Activated T-helper 1 cell treated with anti-CD3 and anti-CD28 coated beads, Interleukin-2, amount 50 U/mL, for 16 hours (primary cell): ENCODE measurements at regions not wholly inside any gene's neighbourhood (a gene's known extent, or its start where the extent isn't known, plus 50 kb on each side); places are given as distances from the start of the nearest gene placed in this dataset.
"Not testable (repeated sequence)": the region's sequence is repeated elsewhere in the genome, so short reads cannot be mapped to it uniquely, and the experiment has no call there.

Experiments
- DNase-seq, 2 donors: peaks; one replicate each; pipeline ENCODE4 v3.0.0-alpha.2; 2020; ENCODE audit warnings: low read depth in 1 of 2, low spot score in 1 of 2

DNA sequence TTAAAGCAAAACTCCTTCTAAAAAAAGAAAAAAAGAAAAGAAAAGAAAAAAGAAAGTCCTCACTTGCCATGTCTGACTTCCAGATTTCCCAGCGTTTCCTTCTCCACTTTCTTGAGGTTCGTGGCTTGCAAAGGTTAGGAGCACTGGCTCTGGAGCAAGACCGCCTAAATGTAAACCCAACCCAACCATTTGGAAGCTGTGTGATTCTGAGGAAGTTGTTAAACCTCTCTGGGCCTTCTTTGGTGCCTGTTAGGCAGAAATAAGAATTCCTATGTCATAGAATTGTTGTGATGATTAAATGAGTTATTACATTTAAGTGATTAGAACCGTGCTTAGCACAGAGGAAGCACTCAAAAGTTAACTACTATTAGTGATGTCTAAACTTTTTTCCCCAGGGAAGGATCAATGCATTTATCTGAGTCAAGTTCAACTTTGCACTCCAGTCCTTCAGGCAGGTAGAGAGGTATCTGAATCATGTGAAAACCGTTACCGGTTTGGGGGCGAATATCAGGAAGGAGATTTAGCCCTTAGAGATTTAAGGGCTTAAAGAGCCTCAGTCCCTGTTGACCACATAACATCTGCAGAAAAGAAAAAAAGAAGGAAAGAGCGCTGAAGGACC is 78.3 kb upstream of the HES1 start:
- DNase-seq, result no peak

DNA sequence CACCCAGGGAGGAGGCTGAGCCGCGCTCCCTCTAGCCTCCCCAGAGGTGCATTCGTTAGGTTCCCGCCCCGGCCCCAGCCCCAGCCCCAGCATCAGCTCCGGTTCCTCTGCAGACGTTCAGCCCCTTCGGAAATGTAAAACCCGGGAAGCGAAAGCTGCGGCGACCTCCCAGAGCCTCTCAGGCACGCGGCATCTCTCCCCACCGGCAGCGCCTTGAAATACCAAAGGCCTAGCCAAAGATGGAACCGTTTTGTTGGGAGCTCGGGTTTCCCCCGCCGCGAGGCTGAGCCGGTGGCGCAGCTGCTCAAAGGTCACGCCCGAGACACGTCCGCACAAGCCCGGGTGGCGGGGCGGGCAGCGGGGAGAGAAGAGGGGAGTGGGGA is 77.8 kb upstream of the HES1 start:
- DNase-seq, result no peak

DNA sequence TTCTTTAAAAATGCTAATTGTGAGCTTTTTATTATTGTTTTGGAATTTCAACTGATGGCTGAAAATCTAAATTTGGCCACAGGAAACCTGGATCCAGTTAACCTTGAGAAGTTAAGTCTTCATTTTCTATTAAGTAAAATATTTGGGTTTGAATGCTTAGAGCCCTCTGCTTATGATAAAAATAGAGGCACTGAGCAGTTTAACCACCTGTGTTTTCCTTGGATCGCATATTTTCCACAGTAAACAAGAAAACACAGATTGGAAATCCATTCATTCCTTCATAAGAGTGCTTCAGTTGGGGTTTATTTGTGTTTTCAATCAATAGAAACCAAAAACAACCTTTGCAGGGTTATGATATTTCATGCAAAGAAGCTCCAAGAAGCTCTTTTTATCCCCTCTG is 77.2 kb upstream of the HES1 start:
- DNase-seq, result no peak

DNA sequence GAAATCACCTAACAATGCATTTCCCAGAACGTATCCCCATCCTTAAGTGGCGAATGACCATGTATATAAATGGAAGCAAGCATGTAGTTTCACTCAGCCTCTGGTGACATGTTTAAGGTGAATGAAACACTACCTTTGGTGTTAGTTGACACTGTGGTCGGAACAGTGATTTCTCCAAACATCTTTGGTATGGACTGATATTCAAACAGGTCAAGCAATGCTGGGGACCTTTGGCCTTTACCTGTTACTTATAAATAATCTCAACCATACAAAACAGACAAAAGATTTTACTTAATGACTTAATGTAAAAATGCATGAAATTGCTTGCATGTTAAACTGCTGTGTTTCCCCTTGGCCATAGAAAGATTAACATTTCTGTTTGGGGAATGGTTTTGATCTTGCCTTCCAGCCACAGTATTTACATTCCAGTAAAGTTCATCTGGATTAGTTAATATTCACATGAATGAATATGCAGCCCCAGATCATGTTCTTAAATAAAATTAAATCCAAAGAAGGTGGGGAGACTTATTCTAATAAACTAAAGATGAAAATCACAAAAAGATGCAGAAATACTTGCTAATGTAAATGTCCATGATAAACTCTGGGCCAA is 74.4 kb upstream of the HES1 start:
- DNase-seq, result no peak

DNA sequence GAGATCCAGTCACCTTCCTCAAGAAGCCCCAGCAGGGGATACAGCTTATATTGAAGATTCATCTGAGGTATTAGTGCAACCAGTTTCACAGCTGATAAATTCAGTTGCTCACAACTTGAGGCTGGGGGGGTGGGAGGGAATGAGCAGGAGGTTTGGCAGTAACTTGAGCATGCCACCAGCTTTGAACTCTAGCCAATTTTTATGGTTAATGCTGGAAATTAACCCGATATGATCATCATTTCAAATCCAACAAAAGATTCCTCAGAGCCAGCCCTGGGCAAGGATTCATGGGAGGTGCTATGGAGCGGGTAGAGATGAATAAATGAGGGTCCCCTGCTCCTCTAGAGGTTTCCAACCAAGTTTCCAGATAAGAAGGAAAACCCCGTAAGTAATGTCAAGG is 73.1 kb upstream of the HES1 start:
- DNase-seq, result no peak

DNA sequence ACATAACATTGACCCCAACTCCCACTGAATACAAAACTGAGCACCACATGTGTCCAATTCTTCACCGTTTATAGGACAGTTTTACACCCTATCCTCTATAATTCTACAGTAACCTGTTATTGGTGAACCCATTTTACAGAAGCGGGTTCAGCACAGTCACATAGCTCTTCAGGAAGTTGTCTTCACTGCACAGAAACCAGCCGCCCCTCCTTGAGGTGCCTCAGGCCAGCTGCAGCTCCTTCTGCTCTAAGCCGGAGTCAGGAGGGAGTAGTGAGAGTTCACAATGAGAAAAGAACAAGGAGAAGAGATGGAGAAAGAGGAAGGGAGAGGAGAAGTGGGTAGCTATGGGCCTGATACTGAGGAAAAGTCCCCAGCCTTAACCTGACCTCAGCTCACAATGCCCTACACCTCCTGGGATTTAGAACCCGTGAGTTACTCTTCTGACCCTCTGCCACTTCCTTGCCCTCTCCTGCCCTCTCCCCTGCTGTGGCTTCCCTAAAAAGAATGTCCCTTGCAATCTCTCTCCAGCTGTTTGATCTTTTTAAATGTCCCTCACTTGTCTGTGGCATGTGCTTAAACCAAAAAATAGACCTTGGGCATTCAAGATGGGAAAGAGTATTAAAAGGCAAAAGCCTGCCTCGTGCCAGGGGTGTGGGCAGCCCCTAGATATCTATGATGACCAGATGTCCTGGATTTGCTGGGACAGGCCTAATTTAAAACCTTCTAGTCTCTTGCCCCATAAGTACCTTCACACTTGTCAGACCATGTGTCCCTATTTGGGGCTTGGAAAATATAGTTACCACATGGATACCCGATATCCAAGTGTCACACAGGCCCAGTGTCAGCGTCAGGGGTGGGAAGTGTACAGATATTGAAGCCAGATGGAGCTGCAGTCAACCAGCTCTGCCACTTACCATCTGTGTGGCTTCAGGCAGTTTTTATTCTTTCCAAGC is 71.3 kb upstream of the HES1 start:
- DNase-seq, result no peak

DNA sequence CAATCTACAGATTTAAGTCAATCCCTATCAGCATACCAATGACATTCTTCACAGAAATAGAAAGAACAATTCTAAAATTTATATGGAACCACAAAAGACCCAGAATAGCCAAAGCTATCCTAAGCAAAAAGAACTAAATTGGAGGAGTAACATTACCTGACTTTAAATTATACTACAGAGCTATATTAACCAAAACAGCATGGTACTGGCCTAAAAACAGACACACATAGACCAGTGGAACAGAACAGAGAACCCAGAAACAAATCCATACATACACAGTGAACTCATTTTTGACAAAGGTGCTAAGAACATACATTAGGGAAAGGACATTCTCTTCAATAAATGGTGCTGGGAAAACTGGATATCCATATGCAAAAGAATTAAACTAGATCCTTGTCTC is 68.6 kb upstream of the HES1 start:
- DNase-seq, result not testable (repeated sequence)

DNA sequence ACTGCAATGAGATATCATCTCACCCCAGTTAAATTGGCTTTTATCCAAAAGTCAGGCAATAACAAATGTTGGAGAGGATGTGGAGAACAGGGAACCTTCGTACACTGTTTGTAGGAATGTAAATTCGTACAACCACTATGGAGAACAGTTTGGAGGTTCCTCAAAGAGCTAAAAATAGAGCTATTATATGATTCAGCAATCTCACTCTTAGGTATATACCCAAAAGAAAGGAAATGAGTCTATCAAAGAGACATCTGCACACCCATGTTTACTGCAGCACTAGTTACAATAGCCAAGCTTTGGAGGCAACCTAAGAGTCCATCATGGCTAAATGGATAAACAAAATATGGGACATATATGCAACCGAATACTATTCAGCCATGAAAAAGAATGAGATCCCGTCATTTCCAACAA is 68.0 kb upstream of the HES1 start:
- DNase-seq, result no peak

DNA sequence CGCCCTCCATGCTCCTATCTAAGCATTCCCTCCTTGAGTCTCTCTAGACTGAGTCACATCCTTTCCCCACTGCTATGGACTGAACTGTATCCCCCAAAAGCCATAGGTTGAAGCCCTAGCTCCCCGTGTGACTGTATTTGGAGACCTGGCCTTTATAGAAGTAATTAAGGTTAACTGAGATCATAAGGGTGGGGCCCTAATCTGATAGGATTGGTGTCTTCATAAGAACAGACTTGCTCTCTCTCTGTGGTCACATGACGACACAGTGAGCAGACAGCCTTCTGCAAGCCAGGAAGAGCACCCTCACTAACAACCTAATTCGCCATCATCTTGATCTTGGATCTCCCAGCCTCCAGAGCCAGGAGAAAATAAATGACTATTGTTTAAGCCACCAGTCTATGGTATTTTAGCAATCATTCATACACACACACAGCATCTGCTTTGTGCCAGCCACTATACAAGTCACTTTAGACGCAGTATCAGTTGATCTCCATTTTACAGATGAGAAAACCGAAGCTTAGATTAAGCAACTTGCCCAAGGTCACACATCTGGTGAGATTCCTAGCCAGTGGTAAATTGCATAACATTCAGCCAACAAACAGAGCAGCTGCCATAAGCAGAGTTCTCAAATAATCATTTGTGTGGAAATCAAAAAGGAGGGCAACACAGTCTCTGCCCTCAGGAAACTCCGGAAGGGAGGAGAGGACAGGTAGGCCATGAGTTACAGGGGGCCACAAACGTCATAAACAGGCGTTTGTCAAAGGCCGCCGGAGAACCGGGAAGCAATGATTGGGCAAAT is 66.3 kb upstream of the HES1 start:
- DNase-seq, result no peak

DNA sequence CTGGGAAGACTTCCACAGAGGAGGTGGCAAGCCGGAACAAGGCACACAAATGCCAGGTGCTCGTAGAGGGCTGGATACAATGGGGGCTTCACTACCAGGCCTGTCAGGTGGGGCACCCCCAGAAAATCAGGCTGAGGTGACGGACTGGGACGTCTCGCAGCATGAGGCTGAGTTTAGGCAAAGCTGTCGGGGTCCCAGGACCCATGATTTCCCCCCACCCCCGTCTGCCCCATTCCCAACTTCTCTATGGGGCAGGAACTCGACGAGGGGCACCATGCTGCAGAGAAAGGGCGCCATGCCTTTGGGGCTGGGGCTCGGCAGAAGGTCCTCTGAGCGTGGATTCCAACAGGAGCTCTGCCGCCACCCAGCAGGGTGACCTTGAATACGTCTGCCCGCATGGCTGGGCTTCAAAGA is 65.7 kb upstream of the HES1 start:
- DNase-seq, result no peak

DNA sequence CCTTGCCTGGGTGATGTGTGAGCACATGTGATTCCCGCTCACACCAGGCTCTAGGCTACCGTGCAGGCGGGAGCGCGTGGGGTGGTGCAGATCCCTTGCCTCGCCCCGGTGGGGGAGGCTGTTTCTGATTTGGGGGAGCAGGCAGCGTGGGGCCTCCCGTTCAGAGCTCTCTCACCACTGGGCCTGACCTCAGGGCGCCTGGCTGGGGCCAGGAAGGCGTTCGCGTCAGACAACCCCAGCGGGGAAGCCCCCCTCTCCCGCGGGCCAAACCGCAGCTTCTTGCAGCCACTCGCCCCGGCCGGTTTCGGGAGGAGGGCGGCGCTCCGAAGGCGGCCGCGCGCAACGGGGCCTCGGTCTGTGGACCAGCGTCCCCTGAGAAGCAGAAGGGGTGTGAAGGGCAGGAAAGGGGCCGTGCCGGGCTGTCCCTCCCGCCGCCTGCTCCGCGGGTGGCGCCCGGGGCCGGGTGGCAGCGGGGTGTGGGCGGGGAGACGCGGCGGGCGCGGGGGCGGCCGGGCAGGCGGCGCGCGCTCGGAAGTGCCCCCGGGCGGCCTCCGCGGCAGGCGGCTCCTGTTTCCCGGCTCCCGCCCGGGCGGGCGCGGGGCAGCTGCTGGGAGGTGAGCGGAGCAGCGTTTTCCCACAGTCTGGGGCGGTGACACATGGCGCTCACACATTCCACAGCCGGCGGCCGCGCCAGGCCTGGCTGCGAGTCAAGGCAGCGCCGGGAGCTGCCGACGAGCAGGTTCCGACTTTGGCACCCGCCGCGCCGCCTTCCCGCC is 65.1 kb upstream of the HES1 start:
- DNase-seq, result peak in 1 of 2 donors; percentile 30

DNA sequence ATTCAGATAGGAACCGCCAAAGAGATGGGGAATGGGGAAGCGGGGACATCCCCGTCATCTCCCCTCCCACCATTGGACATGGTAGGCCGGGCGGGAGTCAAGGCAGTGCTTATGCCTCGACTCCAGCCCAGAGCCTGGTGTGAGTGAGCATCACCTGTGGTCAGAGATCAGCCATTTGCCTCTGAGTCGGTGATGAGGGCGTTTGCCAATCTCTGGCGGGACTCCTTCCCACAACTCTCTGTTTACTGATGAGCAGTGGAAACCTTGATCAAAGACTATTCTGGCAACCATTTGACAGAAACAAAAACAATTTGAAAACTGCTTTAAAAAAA is 63.9 kb upstream of the HES1 start:
- DNase-seq, result no peak

DNA sequence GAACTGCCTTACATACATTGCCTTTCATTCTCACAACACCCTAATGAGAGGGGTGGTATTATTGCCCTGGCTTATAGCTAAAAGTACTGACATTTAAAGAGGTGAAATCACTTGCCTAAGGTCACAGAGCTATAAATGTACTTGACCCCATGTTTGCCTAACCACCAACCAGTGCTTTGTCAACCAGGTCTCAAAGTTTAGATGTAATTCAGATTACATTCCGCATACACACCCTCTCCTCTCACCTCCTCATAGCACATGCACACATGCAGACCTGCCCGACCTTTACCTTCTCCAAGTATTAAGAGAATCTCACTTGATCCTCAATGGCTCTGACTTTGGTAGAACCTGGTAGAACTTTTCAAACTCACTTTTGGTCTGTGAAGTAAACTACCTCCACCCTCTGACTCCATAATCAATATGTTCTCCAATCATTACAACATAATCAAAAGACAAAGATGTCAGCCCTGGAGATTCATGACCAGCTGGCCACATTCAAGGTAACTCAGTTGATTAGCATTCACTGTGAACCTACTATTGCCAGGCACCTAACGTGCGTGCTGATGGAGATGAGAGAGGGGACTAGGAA is 63.2 kb upstream of the HES1 start:
- no peak for DNase-seq

DNA sequence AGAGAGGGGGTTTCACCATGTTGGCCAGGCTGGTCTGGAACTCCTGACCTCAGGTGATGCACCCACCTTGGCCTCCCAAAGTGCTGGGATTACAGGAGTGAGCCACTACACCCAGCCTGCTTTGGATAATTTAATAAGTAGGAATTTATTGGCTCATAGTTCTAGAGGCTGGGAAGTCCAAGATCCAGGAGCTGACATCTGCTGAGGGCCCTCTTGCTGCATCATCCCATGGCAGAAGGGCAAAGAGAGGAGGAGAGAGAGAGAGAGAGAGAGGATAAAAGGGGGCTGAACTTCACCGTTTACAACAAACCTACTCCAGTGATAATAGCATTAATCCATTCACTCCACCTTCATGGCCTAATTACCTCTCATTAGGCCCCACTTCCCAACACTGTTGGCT is 62.0 kb upstream of the HES1 start:
- DNase-seq, result no peak

DNA sequence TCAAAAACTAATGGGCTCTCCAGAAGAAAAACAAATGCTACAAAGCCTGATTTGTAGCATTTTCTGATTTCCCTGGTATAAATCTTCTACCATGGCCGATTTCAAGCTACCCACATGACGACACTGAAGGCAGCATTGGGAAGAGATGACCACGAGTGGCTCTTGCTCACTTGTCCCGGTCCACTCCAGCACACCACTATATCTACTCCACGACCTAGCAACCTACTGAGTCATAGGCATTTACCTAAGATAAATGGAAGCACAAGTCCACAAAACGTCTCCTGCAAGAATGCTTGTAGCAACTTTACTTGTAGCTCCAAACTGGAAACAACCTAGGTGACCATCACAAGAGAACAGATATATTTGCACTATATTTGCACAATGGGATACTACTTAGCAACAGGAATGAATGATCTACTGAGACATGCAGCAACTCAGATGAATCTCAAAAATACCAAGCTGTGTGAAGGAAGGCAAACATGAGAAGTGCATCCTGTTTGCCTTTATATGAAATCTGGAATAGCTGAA is 60.8 kb upstream of the HES1 start:
- DNase-seq, result no peak

DNA sequence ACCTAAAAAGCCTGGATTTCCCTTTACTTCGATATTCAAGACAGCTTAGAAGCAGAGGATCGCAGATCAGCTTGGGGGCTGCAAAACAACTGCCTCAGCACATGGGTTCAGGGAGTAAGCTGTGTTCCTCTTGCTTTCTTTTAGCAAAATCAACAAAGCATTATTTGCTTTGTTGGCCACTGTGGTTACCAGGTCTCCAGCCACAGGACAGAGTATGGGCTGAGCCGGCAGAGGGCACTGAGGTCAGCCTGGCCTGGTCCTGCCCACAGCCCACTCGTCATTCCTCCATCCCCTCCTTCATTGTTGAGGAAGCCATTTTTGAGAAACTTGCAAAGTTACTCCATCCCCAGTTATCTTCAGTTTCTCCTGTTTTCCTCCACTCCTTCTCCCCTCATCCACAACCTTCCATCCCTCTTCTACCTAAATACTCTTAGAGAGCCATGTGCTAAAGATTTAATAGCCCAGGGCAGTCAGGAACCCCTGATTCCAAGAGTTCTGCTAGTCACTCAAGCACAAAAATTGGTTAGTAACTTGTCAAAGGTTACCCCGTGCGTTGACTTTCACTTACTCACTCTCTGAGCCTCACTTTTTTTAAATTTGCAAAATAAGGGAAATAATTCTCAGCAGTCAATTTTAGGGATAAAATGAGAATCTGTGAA is 60.0 kb upstream of the HES1 start:
- DNase-seq, result no peak

DNA sequence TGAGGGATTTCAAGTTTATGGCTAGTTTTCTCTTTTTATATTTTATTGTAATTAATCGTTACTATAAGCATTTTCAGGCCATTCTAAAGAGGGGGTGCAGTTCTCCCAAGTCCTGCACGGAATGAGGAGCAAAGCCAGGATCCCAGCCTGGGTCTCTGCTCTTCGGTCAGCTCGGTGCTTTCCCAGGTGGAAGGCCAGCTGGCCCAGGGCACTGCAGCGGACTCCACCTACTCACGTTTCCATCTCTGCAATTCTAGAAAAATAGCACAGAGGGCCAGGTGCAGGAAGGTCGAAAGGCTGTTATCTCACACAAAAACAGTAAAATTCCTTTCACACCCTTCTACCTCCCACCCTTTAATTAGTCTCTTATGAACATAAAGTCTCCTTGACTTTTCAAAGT is 59.5 kb upstream of the HES1 start:
- no peak for DNase-seq

DNA sequence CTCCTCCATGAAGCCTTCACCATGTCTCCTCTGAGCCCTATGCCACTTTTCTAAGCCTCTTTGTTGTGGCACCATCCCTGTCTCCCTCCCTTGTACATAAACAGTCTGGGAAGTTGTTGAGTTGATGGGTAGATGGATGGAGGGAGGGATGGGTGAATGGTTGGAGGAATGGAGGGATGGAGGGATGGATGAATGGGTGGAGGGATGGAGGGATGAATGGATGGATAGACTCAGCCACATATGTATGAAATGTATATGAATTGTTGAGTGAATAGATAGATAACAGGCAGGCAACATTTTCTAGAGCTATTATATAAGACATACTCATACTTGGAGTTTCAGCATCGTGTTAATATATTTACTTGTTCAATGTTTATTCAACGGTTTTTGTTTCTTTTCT is 58.3 kb upstream of the HES1 start:
- no peak for DNase-seq

DNA sequence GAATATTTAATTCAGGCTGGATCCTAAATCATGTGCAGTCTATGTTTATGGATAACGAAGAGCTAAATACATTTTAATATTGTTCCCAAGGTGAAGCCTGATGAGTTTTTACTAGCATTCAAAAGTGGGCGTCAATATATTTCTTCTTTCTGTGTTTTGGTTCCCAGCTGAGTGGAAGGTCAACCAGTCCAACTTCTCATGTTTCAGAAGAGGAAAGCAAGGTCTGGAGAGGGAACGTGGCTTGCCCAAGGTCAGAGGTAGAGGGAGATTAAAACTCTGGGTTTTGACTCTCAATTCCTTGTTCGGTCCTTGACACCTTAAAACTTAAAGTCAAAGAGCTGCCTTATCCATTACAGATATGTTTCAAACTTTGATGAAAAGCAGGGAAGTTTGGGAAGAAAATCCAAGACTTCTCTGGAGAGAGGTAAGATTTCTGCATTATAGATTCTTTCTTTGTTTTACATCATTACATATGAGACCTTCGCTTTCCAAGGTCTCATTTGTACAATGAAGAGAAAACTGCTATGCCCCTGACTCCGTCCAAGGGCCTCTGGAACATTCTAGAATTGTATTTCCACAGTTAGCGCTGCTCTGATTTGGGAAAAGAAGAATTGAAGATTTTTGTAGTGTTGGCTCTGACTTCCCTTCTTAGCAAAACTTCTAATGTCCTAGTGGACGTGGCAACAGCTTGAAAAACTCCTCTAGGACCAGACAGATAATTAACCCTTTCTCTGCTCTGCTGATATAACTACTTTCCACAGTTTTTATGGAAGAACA is 57.7 kb upstream of the HES1 start:
- no peak for DNase-seq
